ENCODE measurements at regions not wholly inside any gene's neighbourhood (a gene's known extent, or its start where the extent isn't known, plus 50 kb on each side); places are given as distances from the start of the nearest gene placed in this dataset.

- intact Hi-C loops (cut with micrococcal nuclease; ENCODE audit: unreplicated experiment) (no loop called here), in situ Hi-C loops (cut with MboI) (no loop called here)
- TF ChIP-seq MLLT1 (IDR thresholded peaks at IDR 0.05): no peak
- TF ChIP-seq RAD21 (IDR thresholded peaks at IDR 0.05; ENCODE audit: insufficient read depth, low read depth, low read length): no peak
- TF ChIP-seq RFX5 (IDR thresholded peaks at IDR 0.05; ENCODE audit: low read depth, low read length): no peak
- TF ChIP-seq TCF12 (IDR thresholded peaks at IDR 0.05; ENCODE audit: low read depth, low read length): no peak
- no peak for TF ChIP-seq ATF3 (IDR thresholded peaks at IDR 0.05; ENCODE audit: borderline replicate concordance, extremely low read depth, low read depth, low read length)
- TF ChIP-seq HCFC1 (IDR thresholded peaks at IDR 0.05; ENCODE audit: low read length): no peak
- no peak for TF ChIP-seq CHD2 (IDR thresholded peaks at IDR 0.05; ENCODE audit: borderline replicate concordance, low read depth, low read length)
- DNase-seq (ENCODE audit: low read depth, low spot score) (no peak), ATAC-seq (no peak), FAIRE-seq (no peak)
- no peak overlapping the region for H2AFZ ChIP-seq (ENCODE audit: control insufficient read depth, low read depth, low read length)
- H3K9me3 ChIP-seq (replicated peaks; ENCODE audit: control insufficient read depth, insufficient read depth, low read length): no peaks in the 10 kb centered on the region; the same call in 1 of the 3 replicates
- H4K20me1 ChIP-seq (ENCODE audit: control insufficient read depth, insufficient read depth): no peaks in the 10 kb centered on the region
- no peak overlapping the region for H3K4me3 ChIP-seq
- no TSS peak for BruUV-seq (replicated peaks)
- no peaks in the 10 kb centered on the region for H3K79me2 ChIP-seq (ENCODE audit: control insufficient read depth, insufficient read depth, low read length)
- no peak overlapping the region for H3K4me2 ChIP-seq (ENCODE audit: control insufficient read depth, insufficient read depth)
- RAD21 ChIA-PET (ENCODE audit: unreplicated experiment): no interaction called here
- H3K27me3 ChIP-seq (replicated peaks in 1 of 2; ENCODE audit: control insufficient read depth in 2 of 2, insufficient read depth in 2 of 2, low read length in 1 of 2): no peaks in the 10 kb centered on the region
- no peak overlapping the region for H3K27ac ChIP-seq (ENCODE audit: control insufficient read depth, insufficient read depth)
- POLR2A ChIA-PET: no interaction called here
- WGBS (ENCODE audit: insufficient coverage, insufficient replicate concordance, low lambda C conversion rate, missing lambda C conversion rate): 36% methylated on average over 8 of the region's 8 CpGs
- H3K9ac ChIP-seq (ENCODE audit: control insufficient read depth, insufficient read depth, low read length): no peak overlapping the region
- SMC1A ChIA-PET (ENCODE audit: uncharacterized antibody, unreplicated experiment): no interaction called here
- CTCF ChIA-PET: no interaction called here
- no peaks in the 10 kb centered on the region for H3K36me3 ChIP-seq (ENCODE audit: control insufficient read depth in 2 of 2, insufficient read depth in 2 of 2, low read length in 1 of 2)
- H3K4me1 ChIP-seq (ENCODE audit: control insufficient read depth, insufficient read depth, low read length): no peaks in the 10 kb centered on the region
Observed at GRCh38 chrX:5399403-5399802, 829.3 kb downstream of the NLGN4X start.

GRCh38 chrX:5397409-5397808 is 831.3 kb downstream of the NLGN4X start:
- in situ Hi-C loops (cut with MboI) (no loop called here), intact Hi-C loops (cut with micrococcal nuclease; ENCODE audit: unreplicated experiment) (no loop called here)
- SMC1A ChIA-PET (ENCODE audit: uncharacterized antibody, unreplicated experiment): no interaction called here
- H4K20me1 ChIP-seq (ENCODE audit: control insufficient read depth, insufficient read depth): no peaks in the 10 kb centered on the region
- POLR2A ChIA-PET: no interaction called here
- CTCF ChIA-PET: no interaction called here
- ATAC-seq: no peak
- H3K4me2 ChIP-seq (ENCODE audit: control insufficient read depth, insufficient read depth): no peak overlapping the region
- no peak overlapping the region for H2AFZ ChIP-seq (ENCODE audit: control insufficient read depth, low read depth, low read length)
- no peak overlapping the region for H3K27ac ChIP-seq (ENCODE audit: control insufficient read depth, insufficient read depth)
- H3K4me1 ChIP-seq (ENCODE audit: control insufficient read depth, insufficient read depth, low read length): no peaks in the 10 kb centered on the region
- no peaks in the 10 kb centered on the region for H3K27me3 ChIP-seq (replicated peaks in 1 of 2; ENCODE audit: control insufficient read depth in 2 of 2, insufficient read depth in 2 of 2, low read length in 1 of 2)
- DNase-seq (ENCODE audit: low read depth, low spot score): no peak
- 25% methylated on average over 7 of the region's 7 CpGs for WGBS (ENCODE audit: insufficient coverage, insufficient replicate concordance, low lambda C conversion rate, missing lambda C conversion rate)
- no peaks in the 10 kb centered on the region for H3K9me3 ChIP-seq (replicated peaks; ENCODE audit: control insufficient read depth, insufficient read depth, low read length)
- no peak overlapping the region for H3K9ac ChIP-seq (ENCODE audit: control insufficient read depth, insufficient read depth, low read length)
- no peaks in the 10 kb centered on the region for H3K36me3 ChIP-seq (ENCODE audit: control insufficient read depth in 2 of 2, insufficient read depth in 2 of 2, low read length in 1 of 2)
- no TSS peak for BruUV-seq (replicated peaks)
- no peaks in the 10 kb centered on the region for H3K79me2 ChIP-seq (ENCODE audit: control insufficient read depth, insufficient read depth, low read length)
- RAD21 ChIA-PET (ENCODE audit: unreplicated experiment): no interaction called here
- no peak overlapping the region for H3K4me3 ChIP-seq
- FAIRE-seq: no peak
- TF ChIP-seq PAX5 (IDR thresholded peaks at IDR 0.05; ENCODE audit: borderline replicate concordance, low read depth, low read length): no peak
- no peak for TF ChIP-seq RB1 (IDR thresholded peaks at IDR 0.05; ENCODE audit: borderline replicate concordance)
- TF ChIP-seq, protein P1, sequence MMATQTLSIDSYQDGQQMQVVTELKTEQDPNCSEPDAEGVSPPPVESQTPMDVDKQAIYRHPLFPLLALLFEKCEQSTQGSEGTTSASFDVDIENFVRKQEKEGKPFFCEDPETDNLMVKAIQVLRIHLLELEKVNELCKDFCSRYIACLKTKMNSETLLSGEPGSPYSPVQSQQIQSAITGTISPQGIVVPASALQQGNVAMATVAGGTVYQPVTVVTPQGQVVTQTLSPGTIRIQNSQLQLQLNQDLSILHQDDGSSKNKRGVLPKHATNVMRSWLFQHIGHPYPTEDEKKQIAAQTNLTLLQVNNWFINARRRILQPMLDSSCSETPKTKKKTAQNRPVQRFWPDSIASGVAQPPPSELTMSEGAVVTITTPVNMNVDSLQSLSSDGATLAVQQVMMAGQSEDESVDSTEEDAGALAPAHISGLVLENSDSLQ (IDR thresholded peaks at IDR 0.05): no peak
- TF ChIP-seq NFIC (IDR thresholded peaks at IDR 0.05; ENCODE audit: low read depth, low read length): no peak
- TF ChIP-seq MEF2B (IDR thresholded peaks at IDR 0.05; ENCODE audit: partially characterized antibody, poor library complexity, severe bottlenecking): no peak
- no peak for TF ChIP-seq ZBTB11 (CRISPR knock-in tag; IDR thresholded peaks at IDR 0.05)

All from GM12878 (cell line).